ENCODE measurements at regions not wholly inside any gene's neighbourhood (a gene's known extent, or its start where the extent isn't known, plus 50 kb on each side); places are given as distances from the start of the nearest gene placed in this dataset.
"Not testable (repeated sequence)": the region's sequence is repeated elsewhere in the genome, so short reads cannot be mapped to it uniquely, and the experiment has no call there.

DNA sequence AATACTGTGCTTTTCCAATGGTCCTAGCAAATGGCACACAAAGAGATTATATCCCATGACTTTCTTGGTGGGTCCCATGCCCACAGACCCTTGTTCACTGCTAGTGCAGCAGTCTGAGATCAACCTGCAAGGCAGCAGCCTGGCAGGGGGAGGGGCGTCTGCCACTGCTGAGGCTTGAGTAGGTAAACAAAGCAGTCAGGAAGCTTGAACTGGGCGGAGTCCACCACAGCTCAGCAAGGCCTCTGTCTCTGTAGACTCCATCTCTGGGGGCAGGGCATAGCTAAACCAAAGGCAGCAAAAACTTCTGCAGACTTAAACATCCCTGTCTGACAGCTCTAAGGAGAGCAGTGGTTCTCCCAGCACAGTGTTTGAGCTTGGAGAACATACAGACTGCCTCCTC is 82.9 kb downstream of the ZNF737 start:
- no peak for DNase-seq

GRCh38 chr19:20481736-20482135 is 83.8 kb downstream of the ZNF737 start:
- DNase-seq = no peak

GRCh38 chr19:20479483-20479882 is 86.1 kb downstream of the ZNF737 start:
- no peak for DNase-seq

GRCh38 chr19:20478936-20479335 is 86.6 kb downstream of the ZNF737 start:
- no peak for DNase-seq

DNA sequence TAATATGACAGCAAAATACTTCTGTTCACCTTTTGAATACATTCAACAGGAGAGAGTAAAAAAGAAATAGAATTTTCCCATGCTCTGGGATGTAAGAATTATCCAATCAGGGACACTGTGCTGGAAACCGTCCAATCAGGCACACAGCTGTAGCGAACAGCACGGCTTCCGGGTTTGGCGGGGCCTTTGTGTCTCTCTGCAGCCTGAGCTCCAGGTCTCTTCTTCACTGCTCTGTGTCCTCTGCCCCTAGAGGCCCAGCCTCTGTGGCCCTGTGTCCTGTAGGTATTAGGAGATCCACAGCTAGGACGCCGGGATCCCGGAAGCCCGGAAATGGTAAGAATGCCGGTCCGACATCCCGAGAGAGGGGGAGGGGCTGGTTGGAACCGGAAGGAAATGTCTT is 92.7 kb downstream of the ZNF737 start:
- no peak for DNase-seq

DNA sequence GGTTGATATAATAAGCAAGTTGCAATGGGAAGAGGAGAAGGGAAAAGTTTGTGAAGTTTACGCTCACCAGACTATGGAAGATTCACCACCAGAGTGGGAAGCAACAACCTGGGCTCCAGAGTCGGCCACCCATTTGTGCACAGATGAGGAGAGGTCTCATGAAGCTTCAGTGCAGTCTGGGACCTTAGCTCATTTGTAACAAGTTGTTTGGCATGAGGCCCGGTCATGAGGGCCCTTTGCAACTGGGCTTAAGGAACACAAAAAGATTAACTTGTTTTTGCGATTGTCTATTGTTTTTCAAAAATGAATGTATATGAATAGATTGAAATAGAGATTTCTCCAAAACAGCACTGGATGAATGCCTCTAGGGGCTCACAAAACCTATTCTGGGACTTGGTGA is 94.2 kb downstream of the ZNF737 start:
- DNase-seq = no peak

DNA sequence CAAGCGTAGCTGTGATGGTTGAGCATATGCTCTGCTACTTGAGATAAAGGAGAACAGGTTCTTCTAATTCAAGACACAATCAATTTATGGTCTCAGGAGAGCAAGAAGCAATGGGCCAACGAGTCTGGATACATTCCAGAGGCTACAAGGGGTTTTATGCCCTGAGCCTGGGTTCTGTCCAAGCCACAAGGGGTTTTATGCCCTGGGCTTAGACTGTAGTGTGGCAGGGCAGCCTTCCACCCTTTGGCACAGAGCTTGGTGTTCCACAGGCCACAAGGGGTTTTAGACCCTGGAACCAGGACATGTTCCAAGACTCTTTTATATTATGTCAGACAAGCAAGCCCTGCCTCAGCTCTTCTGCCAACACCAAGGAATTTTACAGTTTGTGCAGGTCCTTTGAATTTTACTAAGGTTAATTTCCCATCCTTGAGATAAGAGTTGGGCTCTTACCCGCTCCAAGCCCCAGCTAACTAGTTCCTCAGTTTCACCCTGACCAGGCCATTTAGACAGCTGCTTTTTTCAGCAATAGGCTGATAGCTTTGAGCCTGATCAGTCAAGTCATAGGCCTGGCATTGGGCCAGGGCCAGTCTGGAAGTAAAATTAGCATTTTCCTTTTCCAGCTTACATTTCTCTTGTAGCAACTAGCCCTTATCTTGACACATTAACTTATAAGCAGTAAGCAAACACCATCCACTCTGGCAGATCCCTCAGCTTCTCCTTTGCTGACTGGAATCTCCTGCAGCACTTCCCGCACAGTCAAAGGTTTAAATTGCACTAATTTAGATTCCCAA is 95.0 kb downstream of the ZNF737 start:
- no peak for DNase-seq

- DNase-seq = not testable (repeated sequence)
These were observed 99.0 kb downstream of the ZNF737 start for GRCh38 chr19:20466638-20466990.

- DNase-seq = not testable (repeated sequence)
These were observed 99.5 kb downstream of the ZNF737 start for GRCh38 chr19:20465922-20466637.

DNA sequence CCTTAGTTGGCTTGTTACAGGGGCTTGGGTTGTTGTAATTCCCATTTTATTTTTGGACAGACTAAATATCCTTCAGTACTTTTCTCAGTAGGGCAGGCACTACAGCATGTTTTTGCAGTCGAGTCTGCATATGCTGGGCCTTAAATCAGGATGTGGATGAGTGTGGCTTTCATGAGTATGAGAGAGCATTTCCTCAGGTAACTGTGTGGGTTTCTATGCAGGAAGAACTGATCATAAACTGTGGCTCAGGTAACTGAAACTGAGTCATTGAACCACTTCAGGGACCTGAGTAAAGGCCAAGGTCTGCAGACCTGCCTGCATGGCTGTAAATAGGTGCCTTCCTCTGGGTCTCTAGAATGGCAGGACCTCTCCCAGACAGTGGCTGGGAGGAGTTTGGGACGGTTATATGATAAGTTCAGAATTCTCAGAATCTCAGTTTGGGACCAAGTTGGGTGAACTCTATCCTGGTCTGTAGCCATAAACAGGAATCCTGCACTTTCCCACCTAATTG is 112.1 kb downstream of the ZNF737 start:
- no peak for DNase-seq

- DNase-seq = no peak
These were observed 121.2 kb downstream of the ZNF737 start for GRCh38 chr19:20444202-20444885.

DNA sequence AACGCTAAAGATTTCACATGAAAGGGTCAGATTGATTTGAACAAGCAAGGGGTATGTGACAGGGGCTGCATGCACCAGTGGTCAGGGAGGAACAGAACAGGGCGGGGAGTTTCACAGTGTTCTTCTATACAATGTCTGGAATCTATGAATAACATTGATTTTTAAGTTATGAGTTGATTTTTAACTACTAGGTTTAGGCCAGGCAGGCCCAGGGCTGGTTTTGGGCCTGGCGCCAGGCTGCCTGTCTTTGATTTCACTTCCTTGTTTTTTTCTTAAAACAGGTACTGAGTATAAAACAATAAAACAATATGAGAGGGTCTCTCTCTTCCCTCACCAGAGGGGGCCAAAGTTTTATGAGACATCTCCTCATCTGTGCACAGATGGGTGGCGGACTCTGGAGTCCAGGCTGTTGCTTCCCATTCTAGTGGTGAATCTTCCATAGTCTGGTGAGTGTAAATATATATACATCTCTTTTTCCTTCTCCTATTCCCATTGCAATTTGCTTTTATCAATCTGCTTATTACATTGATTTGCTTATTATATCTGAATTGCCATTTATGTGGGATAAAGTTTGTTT is 133.2 kb downstream of the ZNF737 start:
- not testable (repeated sequence) for DNase-seq

- DNase-seq = no peak
These were observed 133.8 kb downstream of the ZNF737 start for GRCh38 chr19:20431826-20432225.

DNA sequence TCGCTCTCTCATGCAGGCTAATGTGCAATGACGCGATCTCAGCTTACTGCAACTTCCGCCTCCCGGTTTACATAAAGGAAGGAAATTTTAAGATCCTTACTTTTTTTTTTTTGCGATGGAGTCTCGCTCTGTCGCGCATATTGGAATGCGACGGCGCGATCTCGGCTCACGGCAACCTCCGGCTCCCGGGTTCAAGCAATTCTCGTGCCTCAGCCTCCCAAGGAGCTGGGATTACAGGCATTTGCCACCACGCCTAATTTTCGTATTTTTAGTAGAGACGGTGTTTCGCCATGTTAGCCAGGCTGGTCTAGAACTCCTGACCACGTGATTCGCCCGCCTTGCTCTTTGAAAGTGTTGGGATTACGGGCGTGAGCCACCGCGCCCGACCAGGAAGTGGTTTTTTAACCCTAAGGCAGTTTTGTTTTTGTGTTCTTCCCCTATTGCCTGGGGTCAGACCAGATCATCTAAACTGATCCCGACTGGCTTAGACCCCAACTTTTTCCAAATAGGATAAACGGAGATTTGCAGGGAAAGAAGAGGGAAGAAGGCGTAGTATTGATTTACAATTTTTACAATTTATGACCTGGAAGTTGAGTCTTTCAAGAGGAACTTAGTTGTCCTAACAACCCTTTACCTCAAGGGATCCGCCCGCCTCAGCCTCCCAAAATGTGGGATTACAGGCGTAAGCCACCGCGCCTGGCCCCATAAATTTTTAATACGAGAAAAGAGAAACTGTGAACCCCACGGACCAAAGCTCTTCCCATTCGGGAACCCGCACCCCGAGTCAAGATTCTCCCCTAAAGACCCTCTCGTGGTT is 142.0 kb downstream of the ZNF737 start:
- DNase-seq = peak; percentile 57

GRCh38 chr19:20422216-20423205 is 143.1 kb downstream of the ZNF737 start:
- DNase-seq = no peak

- DNase-seq = no peak
These were observed 148.9 kb downstream of the ZNF737 start for GRCh38 chr19:20416661-20417060.

- no peak for DNase-seq
These were observed 151.5 kb downstream of the ZNF737 start for GRCh38 chr19:20414120-20414519.

GRCh38 chr19:20413705-20414104 is 151.9 kb downstream of the ZNF737 start:
- DNase-seq = no peak

GRCh38 chr19:20412846-20413245 is 152.7 kb downstream of the ZNF737 start:
- no peak for DNase-seq

- no peak for DNase-seq
These were observed 168.3 kb downstream of the ZNF737 start for GRCh38 chr19:20397292-20397691.

Data from renal pelvis (tissue), 1 donor.